Transverse colon (tissue), 4 donors: ENCODE measurements at regions not wholly inside any gene's neighbourhood (a gene's known extent, or its start where the extent isn't known, plus 50 kb on each side); places are given as distances from the start of the nearest gene placed in this dataset.

ENCODE experiments used
- DNase-seq: peaks from one replicate; pipeline ENCODE4 v3.0.0-alpha.2; 2019
- H3K27ac ChIP-seq, 4 donors: fragments of 200-600 bp; sonication (generic); 2 replicates each; pipeline ENCODE4 v1.5.1; 2016 to 2018; ENCODE audit warnings: inconsistent platforms in 4 of 4
- H3K27me3 ChIP-seq: fragments of 200-600 bp; sonication (generic); 2 replicates; pipeline ENCODE4 v1.5.1; 2017; ENCODE audit warnings: inconsistent platforms
- H3K36me3 ChIP-seq, 4 donors: fragments of 200-600 bp; sonication (generic); 2 replicates each; pipeline ENCODE4 v1.5.1; 2017 to 2019; ENCODE audit warnings: inconsistent platforms in 4 of 4
- H3K4me1 ChIP-seq, 4 donors: fragments of 200-600 bp; sonication (generic); 2 replicates each; pipeline ENCODE4 v1.5.1; 2017 to 2020; ENCODE audit warnings: inconsistent platforms in 4 of 4
- H3K4me3 ChIP-seq, 4 donors: fragments of 200-600 bp; sonication (generic); 1 replicate in 1 of 4; 2 replicates in 3 of 4; pipeline versions ENCODE4 v1.5.1 to v1.6.1; 2017 to 2019; ENCODE audit warnings: inconsistent platforms in 4 of 4
- H3K9me3 ChIP-seq, 2 donors: fragments of 200-600 bp; sonication (generic); 2 replicates each; pipeline ENCODE4 v1.5.1; 2017 to 2019; ENCODE audit warnings: inconsistent platforms in 2 of 2
- CTCF ChIP-seq, 5 experiments: fragments of 200-600 bp in 3 of 5; fragments of 450-650 bp in 2 of 5; sonication (generic) in 3 of 5; IDR thresholded peaks; 1 replicate in 2 of 5; 2 replicates in 3 of 5; pipeline ENCODE4 v1.5.1; 2016 to 2017; ENCODE audit warnings: antibody characterized with exemption in 5 of 5, inconsistent platforms in 3 of 5, mild to moderate bottlenecking in 2 of 5, moderate library complexity in 1 of 5
- EP300 ChIP-seq: sonication (generic); formaldehyde crosslinking; IDR thresholded peaks from one replicate; pipeline ENCODE4 v1.6.1; 2017; ENCODE audit warnings: antibody characterized with exemption, low read depth
- POLR2A ChIP-seq: fragments of 450-650 bp; IDR thresholded peaks from one replicate; pipeline ENCODE4 v1.6.1; 2016; ENCODE audit warnings: antibody characterized with exemption, mild to moderate bottlenecking, moderate library complexity
- POLR2AphosphoS5 ChIP-seq, 3 donors: sonication (generic); formaldehyde crosslinking; IDR thresholded peaks; one replicate each; pipeline ENCODE4 v1.6.1; 2016; ENCODE audit warnings: antibody characterized with exemption in 3 of 3
- WGBS, 2 donors: methylation state at CpG; one replicate each; pipeline ENCODE4 v1.1.5; 2018; ENCODE audit warnings: low coverage in 1 of 2; 5-methylcytosine and 5-hydroxymethylcytosine counted together
- in situ Hi-C, 4 donors: fragments of 200-750 bp; cut with MboI; loops; one replicate each; pipeline versions ENCODE4 v1.15.0 to v1.15.1; 2017; ENCODE audit warnings: low sequenced_read_pairs in 3 of 4, low pct_ligation_motif_present in 1 of 4, low pct_unique_long_range_greater_than_20kb in 1 of 4
- intact Hi-C: fragments of 100-400 bp; cut with DNase I; formaldehyde crosslinking; loops from one replicate; pipeline ENCODE4 v1.15.1; 2023; ENCODE audit warnings: low total_unique reads

- H3K27ac ChIP-seq, result no peak overlapping the region
- in situ Hi-C loops (no loop called here), intact Hi-C loops (no loop called here)
- no peak for TF ChIP-seq CTCF (IDR thresholded peaks at IDR 0.05)
- TF ChIP-seq EP300, result no peak
- H3K9me3 ChIP-seq, result no peaks in the 10 kb centered on the region
- no peaks in the 10 kb centered on the region for H3K36me3 ChIP-seq
- no peaks in the 10 kb centered on the region for H3K27me3 ChIP-seq
- no peak overlapping the region for H3K4me3 ChIP-seq
- 54 to 57% methylated on average over 4 of the region's 4 CpGs for WGBS, 2 donors
- peaks cover 0 to 8% (median 3%) of the 10 kb centered on the region in 4 donors for H3K4me1 ChIP-seq
- peak; percentile 36 for DNase-seq
Measured at GRCh38 chr7:21066221-21066620, 279.5 kb upstream of the SP8 start.

GRCh38 chr7:21067216-21067615 lies 280.5 kb upstream of the SP8 start:
- H3K9me3 ChIP-seq, result no peaks in the 10 kb centered on the region
- WGBS, 2 donors, result 74 to 90% methylated on average over 4 of the region's 4 CpGs
- in situ Hi-C loops (no loop called here), intact Hi-C loops (no loop called here)
- H3K27me3 ChIP-seq, result no peaks in the 10 kb centered on the region
- no peak overlapping the region for H3K27ac ChIP-seq
- H3K36me3 ChIP-seq, result no peaks in the 10 kb centered on the region
- no peak for TF ChIP-seq POLR2AphosphoS5 (IDR thresholded peaks at IDR 0.05)
- TF ChIP-seq EP300, result no peak
- no peak for TF ChIP-seq POLR2A
- no peak for TF ChIP-seq CTCF (IDR thresholded peaks at IDR 0.05)
- peaks cover 0 to 8% (median 3%) of the 10 kb centered on the region in 4 donors for H3K4me1 ChIP-seq
- DNase-seq, result no peak
- no peak overlapping the region for H3K4me3 ChIP-seq

GRCh38 chr7:21070571-21071090 lies 283.9 kb upstream of the SP8 start:
- no peak for DNase-seq
- 33 to 56% methylated on average over 1 of the region's 1 CpG for WGBS, 2 donors
- Histone ChIP-seq H3K27me3 (no peaks in the 10 kb centered on the region), H3K27ac (no peak overlapping the region), H3K4me1 (peaks cover 0 to 15% (median 5%) of the 10 kb centered on the region in 4 donors), H3K9me3 (no peaks in the 10 kb centered on the region), H3K4me3 (no peak overlapping the region), H3K36me3 (no peaks in the 10 kb centered on the region)
- TF ChIP-seq CTCF (IDR thresholded peaks at IDR 0.05) (no peak), POLR2AphosphoS5 (IDR thresholded peaks at IDR 0.05) (no peak), POLR2A (no peak), EP300 (no peak)
- in situ Hi-C loops (no loop called here), intact Hi-C loops (no loop called here)

DNA sequence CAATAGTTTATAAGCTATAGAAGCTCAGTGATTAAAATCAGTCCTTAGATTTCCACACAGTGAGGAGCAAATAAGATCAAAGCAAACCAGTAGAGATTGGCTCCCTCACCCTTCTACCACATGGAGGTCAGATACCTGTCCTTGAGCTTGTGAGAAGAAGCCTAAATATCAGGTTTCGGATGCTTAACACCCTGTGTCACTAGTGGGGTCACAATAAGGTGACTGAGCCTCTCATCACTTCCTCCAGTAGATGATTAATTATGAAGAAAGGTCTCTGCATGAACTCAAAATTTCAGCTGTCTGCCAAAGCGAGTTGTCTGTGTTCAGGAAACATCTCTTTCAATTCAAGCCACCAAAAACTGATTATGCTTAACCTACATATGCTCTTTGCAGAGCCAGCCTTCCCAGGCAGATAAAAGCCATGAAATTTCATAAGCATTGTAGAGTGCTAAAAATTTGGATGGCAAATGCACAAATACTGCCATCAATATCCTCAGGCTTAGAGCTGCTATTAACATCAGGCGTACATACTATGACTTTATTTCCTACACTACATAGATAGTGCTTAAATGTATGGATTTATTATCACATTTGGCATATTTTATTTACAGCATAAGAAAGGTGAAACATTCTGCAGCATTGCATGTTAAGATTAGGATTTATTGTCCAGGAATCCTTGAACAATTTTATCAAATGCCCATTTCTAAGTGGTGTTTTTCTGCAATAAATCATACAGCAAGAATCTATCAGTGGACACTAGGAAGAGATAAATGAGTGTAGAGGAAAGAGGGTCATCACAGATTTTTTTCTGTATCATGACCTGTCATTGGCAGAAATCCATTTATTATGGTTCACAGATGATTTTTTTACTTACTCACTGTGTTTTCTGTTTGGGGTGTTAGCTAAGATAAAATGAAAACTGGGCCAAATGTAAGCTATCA lies 285.1 kb upstream of the SP8 start:
- Histone ChIP-seq H3K4me3 (no peak overlapping the region), H3K9me3 (no peaks in the 10 kb centered on the region), H3K4me1 (peaks cover 0 to 15% (median 6%) of the 10 kb centered on the region in 4 donors), H3K27me3 (no peaks in the 10 kb centered on the region), H3K27ac (no peak overlapping the region), H3K36me3 (no peaks in the 10 kb centered on the region)
- DNase-seq, result no peak
- intact Hi-C loops, result no loop called here
- WGBS, 2 donors, result 61 to 74% methylated on average over 3 of the region's 3 CpGs
- no peak for TF ChIP-seq POLR2A
- no peak for TF ChIP-seq EP300
- TF ChIP-seq CTCF (IDR thresholded peaks at IDR 0.05), result no peak
- no peak for TF ChIP-seq POLR2AphosphoS5 (IDR thresholded peaks at IDR 0.05)
- in situ Hi-C loops, result no loop called here
